22Rv1 (cell line): ENCODE measurements at regions not wholly inside any gene's neighbourhood (a gene's known extent, or its start where the extent isn't known, plus 50 kb on each side); places are given as distances from the start of the nearest gene placed in this dataset.

Experiments
- CTCF ChIP-seq: fragments of 450-650 bp; IDR thresholded peaks from 2 replicates; pipeline ENCODE4 v1.5.1; 2017; ENCODE audit warnings: mild to moderate bottlenecking
- ZFX ChIP-seq: fragments of 450-650 bp; IDR thresholded peaks from 2 replicates; pipeline ENCODE4 v1.6.1; 2017; ENCODE audit warnings: antibody characterized with exemption, borderline replicate concordance

GRCh38 chr9:86816366-86816765, 130.9 kb downstream of the GAS1 start:
- TF ChIP-seq CTCF (no peak), ZFX (no peak)
